Smooth muscle cell (in vitro differentiated cells): ENCODE measurements at regions not wholly inside any gene's neighbourhood (a gene's known extent, or its start where the extent isn't known, plus 50 kb on each side); places are given as distances from the start of the nearest gene placed in this dataset.

Experiments used
- DNase-seq: peaks from one replicate; lab custom pipeline; 2025; ENCODE audit not compliant: unreplicated experiment; lab: John Stamatoyannopoulos, UW
- H2AFZ ChIP-seq: fragments of 200-600 bp; sonication (generic); 2 replicates; pipeline ENCODE4 v1.6.0; 2016; ENCODE audit warnings: antibody characterized with exemption, low read depth, mild to moderate bottlenecking
- H3F3A ChIP-seq: fragments of 200-600 bp; sonication (generic); 2 replicates; pipeline ENCODE4 v1.6.0; 2017; ENCODE audit warnings: antibody characterized with exemption, low read depth
- H3K27ac ChIP-seq: fragments of 200-600 bp; sonication (generic); 2 replicates; pipeline ENCODE4 v1.5.1; 2016; ENCODE audit warnings: low read depth, mild to moderate bottlenecking
- H3K27me3 ChIP-seq: fragments of 200-600 bp; sonication (generic); 2 replicates; pipeline ENCODE4 v1.6.1; 2016; ENCODE audit warnings: low read depth, mild to moderate bottlenecking
- H3K36me3 ChIP-seq: fragments of 200-600 bp; sonication (generic); 2 replicates; pipeline ENCODE4 v1.5.1; 2016; ENCODE audit warnings: low read depth
- H3K4me1 ChIP-seq: fragments of 200-600 bp; sonication (generic); 2 replicates; pipeline ENCODE4 v1.5.1; 2016; ENCODE audit warnings: low read depth
- H3K4me2 ChIP-seq: fragments of 200-600 bp; sonication (generic); 2 replicates; pipeline ENCODE4 v1.6.0; 2016; ENCODE audit warnings: mild to moderate bottlenecking
- H3K4me3 ChIP-seq: fragments of 200-600 bp; sonication (generic); 2 replicates; pipeline ENCODE4 v1.5.1; 2016; ENCODE audit warnings: mild to moderate bottlenecking
- H3K79me2 ChIP-seq: fragments of 200-600 bp; sonication (generic); 2 replicates; pipeline ENCODE4 v1.6.0; 2016; ENCODE audit warnings: low read depth, mild to moderate bottlenecking
- H3K9ac ChIP-seq: fragments of 200-600 bp; sonication (generic); 2 replicates; pipeline ENCODE4 v1.6.0; 2016; ENCODE audit warnings: low read depth
- H3K9me3 ChIP-seq: fragments of 200-600 bp; sonication (generic); replicated peaks from 2 replicates; pipeline ENCODE4 v1.5.1; 2016; ENCODE audit warnings: low read depth
- H4K20me1 ChIP-seq: fragments of 200-600 bp; sonication (generic); 2 replicates; pipeline ENCODE4 v1.6.0; 2016; ENCODE audit warnings: low read depth
- CTCF ChIP-seq: fragments of 200-600 bp; sonication (generic); IDR thresholded peaks from 2 replicates; pipeline ENCODE4 v1.5.1; 2017; ENCODE audit warnings: borderline replicate concordance, mild to moderate bottlenecking, antibody characterized with exemption; ENCODE audit not compliant: insufficient read depth, poor library complexity, severe bottlenecking
- WGBS: methylation state at CpG from one replicate; pipeline ENCODE4 v1.1.7; 2016; ENCODE audit warnings: low lambda C conversion rate; 5-methylcytosine and 5-hydroxymethylcytosine counted together

- Histone ChIP-seq H3K27ac (no peak overlapping the region), H3K4me1 (peaks cover 12% of the 10 kb centered on the region), H3K4me2 (no peak overlapping the region), H3K79me2 (no peaks in the 10 kb centered on the region), H3K9ac (no peak overlapping the region), H4K20me1 (no peaks in the 10 kb centered on the region), H3K9me3 (no peaks in the 10 kb centered on the region), H3K4me3 (no peak overlapping the region), H3K27me3 (no peaks in the 10 kb centered on the region), H2AFZ (no peak overlapping the region), H3F3A (peaks cover 4% of the 10 kb centered on the region), H3K36me3 (no peaks in the 10 kb centered on the region)
- TF ChIP-seq CTCF: no peak
- no peak for DNase-seq
- 97% methylated on average over 4 of the region's 4 CpGs for WGBS
These were observed 234.3 kb downstream of the TLE4 start for GRCh38 chr9:79806086-79806485.

- Histone ChIP-seq H3K27ac (no peak overlapping the region), H2AFZ (no peak overlapping the region), H3K9me3 (no peaks in the 10 kb centered on the region), H3K4me2 (peak overlapping the region; percentile 78), H3K36me3 (no peaks in the 10 kb centered on the region), H3K4me1 (peaks cover 15% of the 10 kb centered on the region), H3F3A (peaks cover 17% of the 10 kb centered on the region), H3K9ac (no peak overlapping the region), H3K4me3 (no peak overlapping the region), H4K20me1 (no peaks in the 10 kb centered on the region), H3K27me3 (no peaks in the 10 kb centered on the region), H3K79me2 (no peaks in the 10 kb centered on the region)
- no peak for TF ChIP-seq CTCF
- WGBS: 12% methylated on average over 3 of the region's 3 CpGs
- no peak for DNase-seq
These were observed 229.7 kb downstream of the TLE4 start for GRCh38 chr9:79801459-79801858.

- Histone ChIP-seq H3K4me2 (peak overlapping the region; percentile 78), H3F3A (peaks cover 17% of the 10 kb centered on the region), H3K27ac (no peak overlapping the region), H3K27me3 (no peaks in the 10 kb centered on the region), H3K79me2 (no peaks in the 10 kb centered on the region), H3K4me3 (no peak overlapping the region), H3K36me3 (no peaks in the 10 kb centered on the region), H2AFZ (no peak overlapping the region), H4K20me1 (no peaks in the 10 kb centered on the region), H3K9me3 (no peaks in the 10 kb centered on the region), H3K9ac (no peak overlapping the region), H3K4me1 (peaks cover 15% of the 10 kb centered on the region)
- no peak for DNase-seq
- 7% methylated on average over 1 of the region's 1 CpG for WGBS
- no peak for TF ChIP-seq CTCF
These were observed 228.8 kb downstream of the TLE4 start for GRCh38 chr9:79800578-79800977.

GRCh38 chr9:79799691-79800335, 228.0 kb downstream of the TLE4 start:
- WGBS: 58% methylated on average over 6 of the region's 6 CpGs
- peaks cover 17% of the 10 kb centered on the region for H3F3A ChIP-seq
- no peak overlapping the region for H2AFZ ChIP-seq
- TF ChIP-seq CTCF: no peak
- H3K4me3 ChIP-seq: no peak overlapping the region
- H3K27me3 ChIP-seq: no peaks in the 10 kb centered on the region
- peaks cover 15% of the 10 kb centered on the region for H3K4me1 ChIP-seq
- H3K9me3 ChIP-seq: no peaks in the 10 kb centered on the region
- no peak for DNase-seq
- H3K36me3 ChIP-seq: no peaks in the 10 kb centered on the region
- H3K4me2 ChIP-seq: peak overlapping the region; percentile 78
- no peak overlapping the region for H3K27ac ChIP-seq
- H3K9ac ChIP-seq: no peak overlapping the region
- H3K79me2 ChIP-seq: no peaks in the 10 kb centered on the region
- H4K20me1 ChIP-seq: no peaks in the 10 kb centered on the region
